Esophagus mucosa (tissue), 1 donor: ENCODE measurements at regions not wholly inside any gene's neighbourhood (a gene's known extent, or its start where the extent isn't known, plus 50 kb on each side); places are given as distances from the start of the nearest gene placed in this dataset.
"Not testable (repeated sequence)": the region's sequence is repeated elsewhere in the genome, so short reads cannot be mapped to it uniquely, and the experiment has no call there.

ENCODE experiments used
- ATAC-seq: fragments of 200-7000 bp; cut with Tn5 transposase; one replicate; pipeline ENCODE4 v1.9.1; 2020
- donor health status: DM: yes; HTN: yes; CAD: no.

- not testable (repeated sequence) for ATAC-seq
Observed at GRCh38 chr17:30624180-30624579, 147.0 kb downstream of the GOSR1 start.

- ATAC-seq, result not testable (repeated sequence)
Observed at GRCh38 chr17:30609682-30610081, 132.5 kb downstream of the GOSR1 start.

GRCh38 chr17:30605523-30605922 lies 128.3 kb downstream of the GOSR1 start:
- ATAC-seq, result no peak

GRCh38 chr17:30605027-30605426 lies 127.8 kb downstream of the GOSR1 start:
- no peak for ATAC-seq

GRCh38 chr17:30602396-30602795 lies 125.2 kb downstream of the GOSR1 start:
- not testable (repeated sequence) for ATAC-seq

- not testable (repeated sequence) for ATAC-seq
Observed at GRCh38 chr17:30601984-30602383, 124.8 kb downstream of the GOSR1 start.

- ATAC-seq, result peak; percentile 38
Observed at GRCh38 chr17:30600830-30601494, 123.8 kb downstream of the GOSR1 start.

GRCh38 chr17:30600060-30600829 lies 123.0 kb downstream of the GOSR1 start:
- peak; percentile 97 for ATAC-seq

DNA sequence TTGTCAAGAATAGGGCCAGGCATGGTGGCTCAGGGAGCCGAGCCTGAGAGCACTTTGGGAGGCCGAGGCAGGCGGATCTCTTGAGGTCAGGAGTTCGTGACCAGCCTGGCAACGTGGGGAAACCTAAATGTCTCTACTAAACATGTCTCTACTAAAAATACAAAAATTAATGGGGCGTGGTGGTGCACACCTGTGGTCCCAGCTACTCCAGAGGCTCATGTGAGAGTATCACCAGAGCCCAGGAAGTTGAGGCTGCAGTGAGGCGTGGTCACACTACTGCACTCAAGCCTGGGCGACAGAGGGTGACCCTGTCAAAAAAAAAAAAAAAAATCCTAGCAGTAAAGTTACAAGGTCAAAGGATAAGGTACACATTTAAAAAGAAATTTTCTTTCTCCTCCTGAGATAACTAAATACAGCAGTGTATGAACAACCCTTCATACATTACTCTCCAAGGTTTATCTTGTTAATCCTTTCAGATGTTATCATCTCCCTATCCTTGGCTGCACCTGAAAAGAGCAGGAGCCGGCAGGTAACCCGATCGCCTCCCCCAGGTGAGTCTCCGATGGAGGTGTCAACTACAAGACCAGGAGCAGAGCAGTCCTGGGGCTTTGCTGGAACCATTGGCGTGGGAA lies 122.3 kb downstream of the GOSR1 start:
- ATAC-seq, result no peak

DNA sequence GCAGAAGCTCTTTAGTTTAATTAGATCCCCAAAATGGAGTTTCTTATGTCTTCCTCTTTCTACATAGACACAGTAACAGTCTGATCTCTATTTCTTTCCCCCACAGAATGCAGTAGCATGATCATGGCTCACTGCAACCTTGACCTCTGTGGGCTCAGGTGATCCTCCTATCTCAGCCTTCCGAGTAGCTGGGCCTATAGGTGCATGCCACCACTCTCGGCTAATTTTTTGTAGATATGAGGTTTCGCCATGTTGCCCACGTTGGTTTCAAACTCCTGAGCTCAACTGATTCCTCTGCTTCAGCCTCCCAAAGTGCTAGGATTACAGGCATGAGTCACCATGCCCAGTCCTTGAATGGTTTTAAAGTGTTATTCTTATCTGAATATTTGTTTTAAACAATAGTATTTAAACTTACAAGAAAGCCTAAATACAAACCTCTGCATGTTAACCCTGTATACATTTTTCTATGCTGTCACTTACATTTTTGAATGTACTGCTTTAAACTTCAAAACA lies 120.6 kb downstream of the GOSR1 start:
- no peak for ATAC-seq

- ATAC-seq, result not testable (repeated sequence)
Observed at GRCh38 chr17:30596948-30597775, 120.0 kb downstream of the GOSR1 start.

DNA sequence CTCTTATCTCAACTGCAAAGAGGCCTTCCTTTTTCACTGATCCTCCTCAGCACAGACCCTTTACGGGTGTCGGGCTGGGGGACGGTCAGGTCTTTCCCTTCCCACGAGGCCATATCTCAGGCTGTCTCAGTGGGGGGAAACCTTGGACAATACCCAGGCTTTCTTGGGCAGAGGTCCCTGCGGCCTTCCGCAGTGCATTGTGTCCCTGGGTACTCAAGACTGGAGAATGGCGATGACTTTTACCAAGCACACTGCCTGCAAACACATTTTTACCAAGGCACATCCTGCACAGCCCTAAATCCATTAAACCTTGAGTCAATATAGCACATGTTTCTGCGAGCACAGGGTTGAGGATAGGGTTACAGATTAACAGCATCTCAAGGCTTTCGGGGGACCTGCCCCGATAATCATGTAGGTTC lies 117.8 kb downstream of the GOSR1 start:
- ATAC-seq, result not testable (repeated sequence)

DNA sequence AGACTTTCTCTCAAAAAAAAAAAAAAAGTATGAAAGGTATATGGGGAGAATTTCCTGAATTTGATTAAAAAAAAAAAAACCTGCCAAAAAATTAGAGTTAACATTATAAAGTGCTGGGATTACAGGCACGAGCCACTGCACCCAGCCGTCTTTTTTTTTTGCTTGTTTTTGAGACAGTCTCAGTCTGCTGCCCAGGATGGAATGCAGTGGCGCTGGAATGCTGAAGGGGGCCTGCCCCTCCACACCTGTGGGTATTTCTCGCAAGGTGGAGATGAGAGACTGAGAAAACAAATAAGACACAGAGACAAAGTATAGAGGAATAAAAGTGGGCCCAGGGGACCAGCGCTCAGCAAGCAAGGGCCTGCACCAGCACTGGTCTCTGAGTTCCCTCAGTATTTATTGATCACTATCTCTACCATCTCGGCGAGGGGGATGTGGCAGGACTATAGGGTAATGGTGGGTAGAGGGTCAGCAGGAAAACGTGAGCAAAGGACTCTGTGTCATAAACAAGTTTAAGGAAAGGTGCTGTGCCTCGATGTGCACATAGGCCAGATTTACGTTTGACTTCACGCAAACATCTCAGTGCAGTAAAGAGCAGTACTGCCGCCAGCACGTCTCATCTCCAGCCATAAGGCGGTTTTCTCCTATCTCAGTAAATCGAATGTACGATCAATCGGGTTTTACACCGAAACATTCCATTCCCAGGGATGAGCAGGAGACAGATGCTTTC lies 117.2 kb downstream of the GOSR1 start:
- ATAC-seq, result no peak

DNA sequence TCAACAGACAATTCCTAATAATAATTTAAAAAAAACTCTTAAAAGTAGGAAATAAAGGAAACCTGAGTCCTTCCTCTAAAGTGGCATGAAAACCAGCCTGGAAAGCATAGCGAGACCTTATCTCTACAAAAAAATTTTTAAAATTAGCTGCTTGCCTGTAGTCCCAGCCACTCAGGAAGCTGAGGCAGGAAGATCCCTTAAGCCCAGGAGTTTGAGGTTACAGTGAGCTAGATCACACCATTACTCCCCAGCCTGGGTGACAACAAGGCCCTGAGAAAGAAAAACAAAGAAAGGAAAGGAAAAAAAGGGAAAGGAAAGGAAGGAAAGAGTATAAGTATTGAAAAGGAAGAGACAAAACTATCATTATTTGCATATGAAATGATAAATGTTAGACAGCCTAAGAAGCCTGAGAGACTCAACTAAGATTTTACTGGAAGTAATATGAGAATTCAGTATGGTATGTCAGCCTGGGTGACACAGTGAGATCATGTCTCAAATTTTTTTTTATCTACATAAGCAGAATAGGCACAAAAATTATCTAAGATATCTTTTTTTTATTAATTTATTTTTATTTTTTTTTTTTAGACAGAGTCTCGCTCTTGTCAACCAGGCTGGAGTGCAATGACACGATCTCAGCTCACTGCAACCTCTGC lies 113.0 kb downstream of the GOSR1 start:
- ATAC-seq, result no peak

DNA sequence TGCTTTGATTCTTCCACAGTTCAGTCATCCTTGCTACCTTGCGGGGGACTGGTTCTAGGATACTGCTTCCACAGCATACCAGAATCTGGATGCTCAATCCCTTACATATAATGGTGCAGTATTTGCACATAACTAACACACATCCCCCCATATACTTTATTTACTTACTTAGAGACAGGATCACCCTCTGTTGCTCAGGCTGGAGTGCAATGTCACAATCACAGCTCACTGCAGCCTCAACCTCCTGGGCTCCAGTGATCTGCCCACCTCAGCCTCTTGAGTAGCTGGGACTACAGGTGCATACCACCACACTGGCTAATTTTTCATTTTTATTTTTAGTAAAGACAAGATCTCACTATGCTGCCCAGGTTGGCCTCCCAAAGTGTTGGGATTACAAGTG lies 112.2 kb downstream of the GOSR1 start:
- no peak for ATAC-seq

DNA sequence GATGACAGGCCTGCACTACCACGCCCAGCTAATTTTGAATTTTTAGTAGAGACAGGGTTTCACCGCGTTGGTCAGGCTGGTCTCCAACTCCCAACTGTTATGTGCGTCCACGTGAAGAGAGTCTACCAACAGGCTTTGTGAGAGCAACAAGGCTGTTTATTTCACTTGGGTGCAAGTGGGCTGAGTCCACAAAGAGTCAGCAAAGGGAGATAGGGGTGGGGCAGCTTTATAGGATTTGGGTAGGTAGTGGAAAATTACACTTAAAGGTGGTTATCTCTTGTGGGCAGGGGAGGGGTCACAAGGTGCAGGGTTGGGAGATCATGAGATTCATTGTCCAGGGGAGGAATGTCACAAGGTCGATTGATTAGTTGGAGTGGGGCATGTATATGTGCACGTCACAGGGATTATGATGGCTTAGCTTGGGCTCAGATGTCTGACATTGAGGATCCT lies 111.6 kb downstream of the GOSR1 start:
- ATAC-seq, result no peak

DNA sequence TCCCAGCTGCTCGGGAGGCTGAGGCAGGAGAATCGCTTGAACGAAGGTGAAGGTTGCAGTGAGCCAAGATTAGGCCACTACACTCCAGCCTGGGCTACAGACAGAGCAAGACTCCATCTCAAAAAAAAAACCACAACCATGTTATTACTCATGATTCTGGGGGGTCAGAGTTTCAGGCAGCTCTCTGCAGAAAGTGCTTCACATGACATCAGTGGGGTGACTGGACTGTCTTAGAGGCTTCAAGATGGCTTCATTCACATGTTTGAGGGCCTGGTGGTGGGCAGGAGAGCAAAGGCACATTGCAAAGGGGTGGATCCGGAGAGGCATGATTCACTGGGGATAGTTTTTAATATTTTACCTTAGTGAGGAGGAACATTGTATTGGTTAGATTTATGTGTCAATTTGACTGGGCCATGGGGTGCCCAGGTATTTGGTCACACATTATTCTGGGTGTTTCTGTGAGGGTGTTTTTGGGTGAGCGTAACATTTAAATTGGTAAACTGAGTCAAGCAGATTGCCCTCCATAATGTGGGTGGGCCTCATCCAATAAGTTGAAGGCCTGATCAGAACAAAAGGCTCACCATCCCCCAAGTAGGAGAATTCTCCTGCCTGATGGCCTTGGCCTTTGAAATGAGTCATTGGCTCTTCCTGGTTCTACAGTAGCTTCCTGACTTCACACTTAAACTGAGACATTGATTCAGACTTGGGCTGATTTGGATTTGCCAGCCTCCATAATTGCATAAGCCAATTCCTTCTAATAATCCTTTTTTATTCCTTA lies 109.8 kb downstream of the GOSR1 start:
- peak; percentile 18 for ATAC-seq

- ATAC-seq, result no peak
Observed at GRCh38 chr17:30584810-30585209, 107.6 kb downstream of the GOSR1 start.

DNA sequence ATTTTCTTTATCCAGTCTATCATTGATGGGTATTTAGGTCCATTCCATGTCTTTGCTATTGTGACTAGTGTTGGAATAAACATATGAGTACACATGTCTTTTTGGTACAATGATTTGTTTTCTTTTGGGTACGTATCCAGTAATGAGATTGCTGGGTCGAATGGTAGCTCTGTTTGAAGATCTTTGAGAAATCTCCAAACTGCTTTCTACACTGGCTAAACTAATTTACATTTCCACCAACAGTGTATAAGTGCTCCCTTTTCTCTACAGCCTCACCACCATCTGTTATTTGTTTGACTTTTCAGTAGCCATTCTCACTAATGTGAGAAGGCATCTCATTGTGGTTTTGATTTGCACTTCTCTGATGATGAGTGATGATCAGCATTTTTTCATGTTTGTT lies 103.7 kb downstream of the GOSR1 start:
- ATAC-seq, result no peak

- no peak for ATAC-seq
Observed at GRCh38 chr17:30579610-30580315, 102.6 kb downstream of the GOSR1 start.
